Karpas-422 (cell line): ENCODE measurements at regions not wholly inside any gene's neighbourhood (a gene's known extent, or its start where the extent isn't known, plus 50 kb on each side); places are given as distances from the start of the nearest gene placed in this dataset.
"Not testable (repeated sequence)": the region's sequence is repeated elsewhere in the genome, so short reads cannot be mapped to it uniquely, and the experiment has no call there.

ENCODE experiments used
- DNase-seq: peaks from one replicate; pipeline ENCODE4 v3.0.0-alpha.2; 2015
- H2AFZ ChIP-seq: fragments of 200-600 bp; sonication (generic); 2 replicates; pipeline ENCODE4 v1.6.1; 2014; ENCODE audit warnings: antibody characterized with exemption, low read length, mixed read lengths
- H3K27ac ChIP-seq: fragments of 200-600 bp; sonication (generic); 2 replicates; pipeline ENCODE4 v1.5.1; 2014; ENCODE audit warnings: mild to moderate bottlenecking, low read length, moderate library complexity
- H3K27me3 ChIP-seq: fragments of 200-600 bp; sonication (generic); 2 replicates; pipeline ENCODE4 v1.6.1; 2014; ENCODE audit warnings: low read length, mixed read lengths
- H3K36me3 ChIP-seq: fragments of 200-600 bp; sonication (generic); 2 replicates; pipeline ENCODE4 v1.6.1; 2014; ENCODE audit warnings: low read length, mixed read lengths; ENCODE audit not compliant: insufficient read depth
- H3K4me1 ChIP-seq: fragments of 200-600 bp; sonication (generic); 2 replicates; pipeline ENCODE4 v1.6.1; 2014; ENCODE audit warnings: mild to moderate bottlenecking, low read length, mixed read lengths
- H3K4me2 ChIP-seq: fragments of 200-600 bp; sonication (generic); 2 replicates; pipeline ENCODE4 v1.6.1; 2014; ENCODE audit warnings: low read length, low read depth, mild to moderate bottlenecking; ENCODE audit not compliant: poor library complexity, severe bottlenecking
- H3K4me3 ChIP-seq: fragments of 200-600 bp; sonication (generic); 2 replicates; pipeline ENCODE4 v1.5.1; 2014; ENCODE audit warnings: mild to moderate bottlenecking, antibody characterized with exemption, low read length, mixed read lengths
- H3K79me2 ChIP-seq: fragments of 200-600 bp; sonication (generic); 2 replicates; pipeline ENCODE4 v1.6.1; 2014; ENCODE audit warnings: mild to moderate bottlenecking, low read length, mixed read lengths
- H3K9ac ChIP-seq: fragments of 200-600 bp; sonication (generic); 2 replicates; pipeline ENCODE4 v1.6.0; 2014; ENCODE audit warnings: low read length
- H3K9me2 ChIP-seq: fragments of 200-600 bp; sonication (generic), shearing (Covaris generic); replicated peaks from 2 replicates; pipeline ENCODE4 v1.6.0; 2014; ENCODE audit warnings: mild to moderate bottlenecking, low read length, moderate library complexity; ENCODE audit not compliant: insufficient read depth
- H3K9me3 ChIP-seq: fragments of 300-700, 200-600 bp; sonication (generic); 2 replicates; pipeline ENCODE4 v1.6.1; 2014; ENCODE audit warnings: low read length, mixed read lengths
- H4K20me1 ChIP-seq: fragments of 200-600 bp; sonication (generic); 2 replicates; pipeline ENCODE4 v1.6.1; 2014; ENCODE audit warnings: mild to moderate bottlenecking, antibody characterized with exemption, low read length, low read depth; ENCODE audit not compliant: insufficient read depth

- H3K4me1 ChIP-seq, H3K4me3 ChIP-seq: not testable (repeated sequence)
Measured at GRCh38 chr22:11324439-11325037, 4203.5 kb upstream of the OR11H1 start.

GRCh38 chr22:11325767-11326166 lies 4202.2 kb upstream of the OR11H1 start:
- peaks cover 24% of the 10 kb centered on the region for H3K9me3 ChIP-seq
- H2AFZ ChIP-seq, result no peak overlapping the region
- no peaks in the 10 kb centered on the region for H3K9me2 ChIP-seq
- H3K4me2 ChIP-seq, result no peak overlapping the region
- no peaks in the 10 kb centered on the region for H4K20me1 ChIP-seq
- H3K27ac ChIP-seq, result no peak overlapping the region
- H3K4me3 ChIP-seq, result no peak overlapping the region
- H3K36me3 ChIP-seq, result no peaks in the 10 kb centered on the region
- no peaks in the 10 kb centered on the region for H3K79me2 ChIP-seq
- no peaks in the 10 kb centered on the region for H3K27me3 ChIP-seq
- no peak for DNase-seq
- no peaks in the 10 kb centered on the region for H3K4me1 ChIP-seq
- no peak overlapping the region for H3K9ac ChIP-seq

More at GRCh38 chr22:11324439-11325037, 4203.5 kb upstream of the OR11H1 start:
- not testable (repeated sequence) for H3K27me3 ChIP-seq, H3K4me2 ChIP-seq, H3K9me2 ChIP-seq, H3K9ac ChIP-seq, H3K36me3 ChIP-seq, H4K20me1 ChIP-seq, H2AFZ ChIP-seq, DNase-seq, H3K79me2 ChIP-seq, H3K27ac ChIP-seq
- peaks cover 25% of the 10 kb centered on the region for H3K9me3 ChIP-seq

- H3K4me2 ChIP-seq, H3K4me1 ChIP-seq, H3K27ac ChIP-seq, H3K36me3 ChIP-seq, H3K79me2 ChIP-seq, H4K20me1 ChIP-seq, H3K9ac ChIP-seq, H3K9me2 ChIP-seq, H3K4me3 ChIP-seq, H3K27me3 ChIP-seq, DNase-seq, H2AFZ ChIP-seq: not testable (repeated sequence)
- peaks cover 27% of the 10 kb centered on the region for H3K9me3 ChIP-seq
Measured at GRCh38 chr22:11341387-11342068, 4186.5 kb upstream of the OR11H1 start.

- not testable (repeated sequence) for H3K36me3 ChIP-seq, H3K27me3 ChIP-seq, H3K4me3 ChIP-seq, H3K9me2 ChIP-seq, H3K27ac ChIP-seq, H3K4me2 ChIP-seq, H3K9ac ChIP-seq, H3K79me2 ChIP-seq, H4K20me1 ChIP-seq, H2AFZ ChIP-seq, H3K4me1 ChIP-seq
- DNase-seq, result peak; percentile 21
- peaks cover 17% of the 10 kb centered on the region for H3K9me3 ChIP-seq
Measured at GRCh38 chr22:11351181-11351580, 4176.8 kb upstream of the OR11H1 start.

- not testable (repeated sequence) for H3K36me3 ChIP-seq, H2AFZ ChIP-seq, H3K9ac ChIP-seq, H3K4me2 ChIP-seq, H4K20me1 ChIP-seq, H3K79me2 ChIP-seq, H3K9me2 ChIP-seq, DNase-seq, H3K4me3 ChIP-seq, H3K27me3 ChIP-seq, H3K4me1 ChIP-seq, H3K27ac ChIP-seq
- H3K9me3 ChIP-seq, result peaks cover 12% of the 10 kb centered on the region
Measured at GRCh38 chr22:11352287-11352686, 4175.7 kb upstream of the OR11H1 start.

- no peak overlapping the region for H3K4me3 ChIP-seq
Measured at GRCh38 chr22:11360632-11361031, 4167.4 kb upstream of the OR11H1 start.

GRCh38 chr22:11361496-11361895 lies 4166.5 kb upstream of the OR11H1 start:
- H3K9me2 ChIP-seq, H2AFZ ChIP-seq, H3K79me2 ChIP-seq, H3K4me1 ChIP-seq, H3K27ac ChIP-seq, H3K9ac ChIP-seq, H3K4me2 ChIP-seq, H3K4me3 ChIP-seq, H3K36me3 ChIP-seq, H3K27me3 ChIP-seq, H4K20me1 ChIP-seq: not testable (repeated sequence)
- peak; percentile 27 for DNase-seq
- peaks cover 20% of the 10 kb centered on the region for H3K9me3 ChIP-seq

More at GRCh38 chr22:11360632-11361031, 4167.4 kb upstream of the OR11H1 start:
- no peak overlapping the region for H2AFZ ChIP-seq
- peak; percentile 34 for DNase-seq
- H3K9ac ChIP-seq, result no peak overlapping the region
- H3K36me3 ChIP-seq, result no peaks in the 10 kb centered on the region
- H3K9me2 ChIP-seq, result no peaks in the 10 kb centered on the region
- no peaks in the 10 kb centered on the region for H3K4me1 ChIP-seq
- H4K20me1 ChIP-seq, result no peaks in the 10 kb centered on the region
- no peaks in the 10 kb centered on the region for H3K79me2 ChIP-seq
- peaks cover 21% of the 10 kb centered on the region for H3K9me3 ChIP-seq
- no peak overlapping the region for H3K27ac ChIP-seq
- H3K4me2 ChIP-seq, result no peak overlapping the region
- H3K27me3 ChIP-seq, result no peaks in the 10 kb centered on the region

GRCh38 chr22:11369612-11370307 lies 4158.2 kb upstream of the OR11H1 start:
- not testable (repeated sequence) for H4K20me1 ChIP-seq, H3K27me3 ChIP-seq, H3K4me3 ChIP-seq, H3K9me2 ChIP-seq, H3K4me1 ChIP-seq, H3K27ac ChIP-seq, H3K79me2 ChIP-seq, H3K36me3 ChIP-seq, H3K4me2 ChIP-seq, H3K9ac ChIP-seq, H2AFZ ChIP-seq, DNase-seq
- H3K9me3 ChIP-seq, result peaks cover 29% of the 10 kb centered on the region
